GM20000 (cell line): ENCODE measurements at regions not wholly inside any gene's neighbourhood (a gene's known extent, or its start where the extent isn't known, plus 50 kb on each side); places are given as distances from the start of the nearest gene placed in this dataset.

Experiments
- DNase-seq: peaks from one replicate; pipeline ENCODE4 v3.0.0; 2012; ENCODE audit warnings: low spot score
- TF ChIP-seq, protein P1 (sequence below): IDR thresholded peaks from 2 replicates; pipeline ENCODE4 v1.5.1; 2012; ENCODE audit warnings: mild to moderate bottlenecking, control low read depth; ENCODE audit errors: extremely low read depth, missing control alignments

GRCh38 chr20:7496394-7496991, 443.8 kb downstream of the HAO1 start:
- no peak for DNase-seq
- TF ChIP-seq, protein P1, sequence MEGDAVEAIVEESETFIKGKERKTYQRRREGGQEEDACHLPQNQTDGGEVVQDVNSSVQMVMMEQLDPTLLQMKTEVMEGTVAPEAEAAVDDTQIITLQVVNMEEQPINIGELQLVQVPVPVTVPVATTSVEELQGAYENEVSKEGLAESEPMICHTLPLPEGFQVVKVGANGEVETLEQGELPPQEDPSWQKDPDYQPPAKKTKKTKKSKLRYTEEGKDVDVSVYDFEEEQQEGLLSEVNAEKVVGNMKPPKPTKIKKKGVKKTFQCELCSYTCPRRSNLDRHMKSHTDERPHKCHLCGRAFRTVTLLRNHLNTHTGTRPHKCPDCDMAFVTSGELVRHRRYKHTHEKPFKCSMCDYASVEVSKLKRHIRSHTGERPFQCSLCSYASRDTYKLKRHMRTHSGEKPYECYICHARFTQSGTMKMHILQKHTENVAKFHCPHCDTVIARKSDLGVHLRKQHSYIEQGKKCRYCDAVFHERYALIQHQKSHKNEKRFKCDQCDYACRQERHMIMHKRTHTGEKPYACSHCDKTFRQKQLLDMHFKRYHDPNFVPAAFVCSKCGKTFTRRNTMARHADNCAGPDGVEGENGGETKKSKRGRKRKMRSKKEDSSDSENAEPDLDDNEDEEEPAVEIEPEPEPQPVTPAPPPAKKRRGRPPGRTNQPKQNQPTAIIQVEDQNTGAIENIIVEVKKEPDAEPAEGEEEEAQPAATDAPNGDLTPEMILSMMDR, result no peak

- DNase-seq, result no peak
- TF ChIP-seq, protein P1, result no peak
Observed at GRCh38 chr20:7497985-7498384, 442.3 kb downstream of the HAO1 start.

DNA sequence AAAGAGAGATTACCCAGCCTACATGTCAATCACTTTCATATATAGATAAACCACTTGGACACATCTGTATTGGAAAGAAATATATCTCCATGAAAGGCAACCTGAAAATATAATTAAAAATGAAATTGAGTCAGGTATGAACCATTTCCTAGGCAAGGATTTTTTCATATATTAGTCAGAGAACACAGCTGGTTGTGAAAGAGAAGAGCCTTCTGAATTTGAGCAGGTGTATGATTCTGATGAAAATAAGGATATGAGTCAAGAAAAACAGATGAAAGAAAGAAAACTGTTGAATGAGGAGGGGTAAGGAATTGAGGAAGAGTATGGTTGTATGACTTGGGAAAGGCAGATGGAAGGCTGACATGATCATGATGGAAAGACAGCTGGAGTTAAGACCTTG, 441.1 kb downstream of the HAO1 start:
- DNase-seq, result no peak
- TF ChIP-seq, protein P1, result no peak

- no peak for DNase-seq
- TF ChIP-seq, protein P1, result no peak
Observed at GRCh38 chr20:7500231-7500663, 440.0 kb downstream of the HAO1 start.

DNA sequence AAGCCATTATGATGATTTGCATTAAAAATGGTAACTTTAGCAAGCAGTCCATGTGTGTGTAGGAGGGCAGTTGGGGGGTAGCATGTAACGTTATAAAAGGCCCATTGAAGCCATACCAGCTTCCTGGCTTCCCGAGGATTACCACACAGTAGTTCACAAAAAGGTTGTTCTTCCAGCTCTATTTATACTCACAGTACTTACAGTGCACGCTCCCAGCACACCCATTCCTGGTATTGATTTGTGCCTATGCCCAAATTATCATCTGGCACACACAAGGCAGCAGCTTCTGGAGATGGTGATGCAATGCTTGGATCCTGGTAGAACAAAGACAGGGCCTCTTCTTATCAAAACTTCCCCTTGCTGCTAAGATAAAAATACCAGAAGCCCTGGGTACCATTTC, 436.8 kb downstream of the HAO1 start:
- DNase-seq, result no peak

DNA sequence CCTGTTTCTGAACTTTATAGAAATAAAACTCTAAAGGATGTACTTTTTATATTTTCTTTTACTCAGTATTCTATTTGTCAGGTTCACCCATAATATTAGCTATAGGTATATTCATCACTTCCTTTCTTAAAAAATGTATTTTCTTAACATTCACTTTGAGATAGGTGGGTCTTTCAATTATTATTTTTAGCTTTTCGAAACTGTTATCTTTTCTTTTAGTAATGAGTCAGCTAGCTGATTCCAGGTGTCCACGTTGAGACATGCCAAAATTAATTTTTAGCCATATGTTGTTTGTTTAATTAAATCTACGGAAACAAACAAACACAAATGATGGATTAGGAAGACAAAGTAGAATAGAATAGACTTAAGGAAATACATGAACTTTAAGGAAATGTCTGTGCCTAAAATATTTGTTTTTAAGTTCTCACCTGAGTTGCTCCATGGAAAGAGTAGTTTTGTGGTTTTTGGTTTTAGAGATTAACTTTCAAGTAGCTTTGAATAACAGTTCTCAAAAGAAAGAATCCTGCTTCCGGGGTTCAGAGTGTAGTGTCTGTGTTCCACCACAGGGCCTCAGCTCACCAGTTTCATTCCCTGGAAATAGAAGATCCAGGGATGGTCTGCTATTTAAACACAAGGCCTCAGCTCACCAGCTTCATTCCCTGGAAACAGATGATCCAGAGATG, 435.0 kb downstream of the HAO1 start:
- TF ChIP-seq, protein P1, result no peak
- no peak for DNase-seq

More for the DNA sequence above, 436.8 kb downstream of the HAO1 start:
- TF ChIP-seq, protein P1, result no peak

DNA sequence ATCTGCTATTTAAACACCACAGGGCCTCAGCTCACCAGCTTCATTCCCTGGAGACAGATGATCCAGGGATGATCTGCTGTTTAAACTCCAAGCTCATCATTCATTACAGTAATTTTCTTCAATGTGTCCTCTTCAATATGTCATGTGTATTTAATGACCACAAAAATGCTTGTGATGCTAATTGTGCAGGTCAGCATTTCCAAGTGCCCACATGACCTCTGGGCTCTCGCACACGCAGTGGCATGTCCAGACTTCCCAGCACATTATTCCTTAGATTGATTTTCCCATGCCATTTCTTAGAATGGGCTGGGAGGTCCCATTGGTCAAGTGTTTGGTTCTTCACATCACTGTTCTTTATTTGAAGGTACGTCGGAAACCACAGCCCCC, 434.4 kb downstream of the HAO1 start:
- no peak for DNase-seq
- TF ChIP-seq, protein P1, result no peak
